TTC549 (cell line): ENCODE measurements at regions not wholly inside any gene's neighbourhood (a gene's known extent, or its start where the extent isn't known, plus 50 kb on each side); places are given as distances from the start of the nearest gene placed in this dataset.

Experiments used
- FAIRE-seq: peaks from 2 replicates; lab custom pipeline; 2012; peaks lifted over from hg19 to GRCh38; lab: Jason Lieb, UNC

DNA sequence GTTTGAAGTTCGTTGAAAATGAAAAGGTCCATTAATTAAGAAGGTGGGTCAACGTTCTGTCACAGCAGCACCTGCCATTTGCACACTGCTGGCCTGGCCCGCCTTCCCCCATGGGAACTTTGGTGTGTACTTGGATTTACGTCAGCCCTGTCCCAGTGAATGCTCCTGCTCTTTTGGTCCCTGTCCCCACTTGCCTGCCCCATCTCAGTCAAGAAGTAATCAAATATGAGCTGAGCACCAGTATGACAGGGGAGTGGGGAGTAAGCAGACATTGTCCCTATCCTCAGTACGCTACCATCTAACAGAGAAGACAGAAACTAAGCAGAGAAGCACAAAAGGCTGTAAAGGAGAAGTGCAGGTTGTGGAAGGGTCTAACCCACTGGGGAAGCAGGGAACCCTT lies 65.1 kb downstream of the SLC4A3 start:
- no peak for FAIRE-seq

DNA sequence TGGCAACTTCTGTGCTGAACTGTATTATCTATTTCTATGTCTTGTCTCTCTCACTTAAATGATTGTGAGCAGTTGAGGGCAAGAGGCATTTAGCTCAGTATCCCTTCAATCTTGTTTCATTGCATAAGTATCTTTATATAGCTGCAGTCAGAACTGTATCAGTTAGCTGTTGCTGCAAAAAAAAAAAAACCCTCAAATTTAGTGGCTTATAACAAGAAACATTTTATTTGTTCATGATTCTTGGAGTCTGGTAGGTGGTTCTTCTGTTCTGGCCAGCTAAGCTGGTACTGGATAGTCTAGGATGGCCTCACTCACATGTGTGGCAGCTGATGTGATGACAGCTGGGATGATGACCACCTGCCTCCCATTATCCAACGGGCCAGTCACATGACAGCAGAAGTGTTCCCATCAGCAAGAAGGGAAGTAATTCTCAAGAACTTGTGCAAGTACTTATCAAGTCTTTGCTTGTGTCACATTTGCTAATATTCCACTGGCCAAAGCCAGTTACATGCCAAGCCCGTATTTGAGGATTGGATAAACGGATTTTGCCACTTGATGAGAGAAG lies 67.8 kb downstream of the SLC4A3 start:
- FAIRE-seq = no peak

DNA sequence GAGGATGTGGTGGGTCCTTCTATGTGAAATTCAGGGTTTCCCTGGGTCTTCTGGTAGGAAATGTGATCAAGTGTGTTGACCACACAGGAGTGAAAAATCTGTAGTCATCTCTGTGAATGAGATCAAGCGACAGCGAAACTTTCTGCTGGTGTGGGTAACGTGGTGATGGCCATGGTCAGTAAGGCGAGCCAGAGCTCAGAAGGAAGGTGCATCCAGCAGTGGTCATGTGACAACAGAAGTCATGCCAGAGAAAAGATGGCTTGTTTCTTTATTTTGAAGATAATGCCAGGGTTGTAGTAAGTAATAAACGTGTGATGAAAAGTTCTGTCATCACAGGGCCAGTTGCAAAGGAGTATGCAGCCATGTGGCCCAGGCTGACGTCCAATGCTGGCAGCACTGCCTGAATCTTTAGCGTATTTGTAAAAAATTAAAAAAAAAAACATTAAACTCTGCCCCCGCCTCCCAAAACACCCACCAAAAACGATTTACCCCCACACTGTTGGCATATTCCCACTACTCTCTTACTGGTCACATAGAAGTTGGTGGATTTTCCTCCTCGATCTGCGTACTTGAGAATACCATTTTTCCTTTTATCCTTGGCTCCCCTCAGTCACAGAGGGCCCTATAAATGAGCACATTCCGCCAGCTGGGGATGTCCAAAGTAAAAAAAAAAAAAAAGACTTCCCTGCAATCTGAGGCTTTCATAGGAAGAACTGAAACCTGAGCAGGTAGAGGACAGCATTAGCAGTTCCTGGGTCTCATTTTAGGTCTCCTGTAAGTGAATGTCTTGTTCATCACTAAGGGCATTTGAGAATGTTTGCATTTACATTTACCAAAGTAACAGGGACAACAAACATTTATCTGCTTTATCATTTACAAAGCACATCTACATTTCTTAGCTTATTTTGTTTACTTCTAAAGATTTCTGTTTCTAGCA lies 70.6 kb downstream of the SLC4A3 start:
- FAIRE-seq = no peak

DNA sequence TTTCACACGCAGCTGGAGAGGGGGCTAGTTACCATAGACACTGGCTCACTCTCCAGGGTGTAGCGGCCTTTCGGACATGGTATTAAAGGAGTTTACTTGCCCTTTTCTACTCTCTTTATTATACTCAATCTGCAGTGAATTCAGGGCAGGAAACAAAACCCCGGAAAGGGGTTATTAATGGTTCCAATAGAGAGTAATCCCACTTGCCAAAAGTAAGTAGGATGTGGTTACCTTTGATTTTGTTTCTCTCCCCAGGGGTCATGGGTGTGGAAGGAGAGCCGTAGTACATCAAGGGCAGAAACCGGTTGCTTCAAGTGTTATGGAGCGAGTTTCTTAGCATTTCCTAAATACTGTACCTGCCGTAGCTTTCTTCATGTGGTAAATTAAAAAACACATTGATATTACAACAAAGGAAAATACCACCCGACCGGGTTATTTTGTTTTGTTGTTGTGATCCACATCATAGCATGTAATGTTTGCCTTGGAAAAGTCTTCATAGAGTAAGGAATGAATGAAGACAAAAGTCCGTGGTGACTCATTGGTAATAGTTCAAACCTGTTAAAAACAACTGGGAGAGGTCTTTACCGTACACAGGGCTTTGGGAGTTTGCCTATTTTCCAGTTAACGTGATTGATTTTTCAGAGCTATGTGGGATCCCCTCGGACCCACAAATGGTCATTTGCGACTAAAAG lies 71.5 kb downstream of the SLC4A3 start:
- FAIRE-seq = no peak

DNA sequence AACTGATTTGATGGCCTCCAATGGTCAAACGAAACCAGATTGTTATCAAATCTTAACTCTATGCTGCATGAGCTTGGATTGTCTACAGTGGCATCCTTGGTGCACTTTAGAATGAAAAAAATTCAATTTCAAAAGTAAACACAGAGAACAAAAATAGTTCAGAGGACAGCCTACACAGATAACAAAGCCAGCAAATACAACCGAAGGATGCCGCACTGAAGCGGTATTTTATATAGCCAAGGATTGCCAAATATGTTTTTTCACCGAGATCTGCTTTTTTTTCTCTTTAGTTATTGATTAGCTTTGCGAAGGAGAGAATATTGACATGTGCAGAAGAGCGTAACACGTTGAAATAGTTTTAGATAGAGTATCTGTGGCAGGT lies 72.0 kb downstream of the SLC4A3 start:
- no peak for FAIRE-seq

DNA sequence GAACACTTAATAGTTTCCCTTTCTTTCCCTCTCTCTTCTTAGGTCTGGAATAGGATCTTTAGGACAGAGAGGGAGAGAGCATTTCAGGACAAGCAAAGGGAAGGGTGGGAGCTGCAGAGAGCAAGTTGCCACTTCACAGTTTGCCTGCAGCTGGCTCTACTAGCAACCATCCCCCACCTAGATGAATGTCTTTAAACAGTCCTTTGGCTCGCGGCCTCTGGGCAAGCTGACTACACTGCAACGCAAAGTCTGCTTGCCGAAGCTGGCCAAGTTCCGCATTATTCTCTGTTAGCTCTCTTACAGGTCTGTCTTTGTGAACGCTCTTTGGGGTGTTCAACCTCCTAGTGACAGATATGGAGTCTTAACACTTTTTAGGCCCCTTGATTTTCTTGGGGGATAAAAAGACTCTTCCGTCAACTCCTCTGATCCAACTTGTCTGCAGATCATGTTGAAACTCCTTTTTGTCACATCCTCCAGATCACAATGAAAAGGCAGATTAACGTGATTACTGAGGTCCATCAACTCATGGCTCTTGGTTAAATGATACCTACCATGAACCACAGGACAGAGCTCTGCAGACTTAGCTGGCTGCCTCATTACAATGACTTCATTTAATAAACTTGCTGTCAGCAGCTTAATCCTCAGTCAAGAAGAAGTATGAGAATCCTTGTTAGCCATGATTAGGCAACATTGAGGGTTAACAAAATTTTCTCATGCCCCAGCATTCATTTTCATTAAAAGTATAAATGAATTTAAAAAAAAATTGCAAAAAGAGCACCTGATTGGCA lies 74.6 kb downstream of the SLC4A3 start:
- FAIRE-seq = no peak

DNA sequence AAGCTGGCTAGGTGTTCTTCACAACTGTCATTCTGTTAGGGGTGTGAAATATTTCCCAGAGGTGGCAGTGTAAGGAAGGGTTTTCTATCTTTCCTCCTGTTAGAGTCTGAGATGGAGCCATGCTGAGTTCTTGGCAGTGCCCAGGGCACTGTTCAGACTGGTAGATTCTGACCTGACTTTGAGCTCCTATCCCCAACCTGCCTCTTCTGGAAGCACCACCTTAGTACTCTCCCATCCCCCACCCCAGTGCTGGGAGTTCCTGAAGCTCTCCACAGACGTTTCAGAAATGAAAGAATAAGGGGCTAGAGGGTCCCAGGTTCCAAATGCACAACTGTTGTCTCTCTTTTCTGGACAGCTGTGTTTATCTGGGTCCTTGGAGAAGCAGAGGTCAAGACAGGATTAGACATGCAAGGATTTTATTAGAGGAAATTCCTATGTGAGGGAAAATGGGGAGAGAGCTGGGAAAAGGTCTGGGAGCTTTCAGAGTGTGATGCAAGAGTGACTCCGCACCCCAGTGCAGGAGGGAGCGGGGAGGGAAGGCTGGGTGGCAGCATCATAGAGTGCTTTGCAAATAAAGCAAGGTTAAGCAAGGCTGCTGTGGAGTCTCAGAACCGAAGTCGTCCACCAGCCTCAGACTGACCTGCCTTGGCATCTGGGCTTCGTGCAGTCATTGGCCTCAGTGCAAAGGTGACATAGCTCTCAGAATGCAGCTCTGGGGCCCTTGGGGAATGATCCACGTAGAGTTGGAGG lies 75.5 kb downstream of the SLC4A3 start:
- no peak for FAIRE-seq

DNA sequence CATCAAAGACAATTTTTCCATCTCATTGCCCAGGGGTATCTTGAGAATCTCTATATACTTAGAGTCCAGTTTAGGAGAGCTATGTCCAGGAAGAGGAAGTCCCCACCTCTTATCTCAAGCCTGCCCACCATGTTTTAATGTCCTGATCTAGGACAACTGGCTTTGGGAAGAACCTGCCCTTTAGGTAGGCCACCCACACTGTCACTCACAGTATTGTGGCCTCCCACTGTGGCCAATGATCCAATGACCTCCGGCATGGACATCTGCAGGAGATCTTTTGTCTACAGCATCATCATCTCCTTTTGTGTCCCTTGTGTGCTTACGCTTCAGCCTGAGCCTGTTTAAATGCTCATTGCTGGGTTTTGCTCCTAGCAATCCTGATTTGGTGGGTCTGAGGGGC lies 77.4 kb downstream of the SLC4A3 start:
- FAIRE-seq = no peak

DNA sequence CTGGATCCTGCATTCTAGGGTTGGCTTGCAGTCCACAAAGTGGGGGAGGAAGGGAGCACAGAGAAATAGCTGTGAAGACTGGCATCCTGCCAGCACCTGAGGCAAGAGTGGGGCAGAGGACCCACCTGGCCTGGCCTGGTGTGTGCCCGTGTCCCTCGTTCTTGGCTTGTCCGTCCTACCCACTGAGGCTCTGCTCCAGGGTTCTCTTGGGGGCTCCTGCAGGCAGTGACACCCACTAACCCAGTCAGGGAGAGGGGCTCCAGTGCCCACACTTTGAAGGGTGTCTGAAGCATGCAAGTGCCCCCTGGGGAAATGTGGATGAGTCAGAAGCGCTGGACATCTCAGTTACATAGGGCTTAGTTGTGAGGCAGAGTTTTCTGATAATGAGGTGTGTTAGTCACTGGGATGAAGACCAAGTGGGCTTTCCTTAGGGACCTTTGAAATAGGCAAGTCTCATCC lies 79.4 kb downstream of the SLC4A3 start:
- FAIRE-seq = no peak

DNA sequence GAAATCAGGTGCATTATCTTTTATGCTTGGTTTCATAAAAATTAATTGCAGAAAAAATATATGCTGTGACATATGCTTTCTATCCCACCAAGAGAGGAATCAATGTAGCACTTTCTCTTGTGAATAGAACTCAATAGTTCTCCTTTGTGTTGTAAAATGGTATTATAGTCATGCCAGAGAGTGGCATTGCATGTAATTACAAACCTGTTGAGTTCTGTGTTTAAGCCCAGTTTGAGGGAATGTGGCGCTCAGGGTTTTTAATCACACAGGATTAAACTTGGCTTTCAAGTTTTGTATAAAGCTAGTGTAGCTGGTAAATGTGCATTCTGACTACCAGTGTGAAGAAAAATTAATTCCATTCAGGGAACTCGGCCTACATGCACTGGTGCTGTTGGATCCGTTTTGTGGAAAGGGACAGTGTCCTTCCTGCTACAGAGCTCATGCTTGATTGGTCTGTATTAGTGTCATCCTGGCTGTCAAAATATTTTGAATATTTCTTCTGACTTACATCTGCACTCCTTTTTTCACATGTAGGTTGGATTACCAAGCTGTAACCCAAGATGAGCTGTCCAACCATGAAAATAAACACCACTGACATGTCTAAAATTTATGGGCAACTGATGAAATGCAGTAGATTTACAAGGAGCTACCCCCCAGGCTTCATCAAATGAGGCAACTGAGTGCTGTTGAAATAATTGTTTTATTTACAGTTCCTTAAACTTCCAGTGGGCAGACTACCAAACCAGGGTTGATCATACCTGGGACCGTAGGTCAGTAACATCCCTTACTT lies 80.3 kb downstream of the SLC4A3 start:
- FAIRE-seq = no peak

DNA sequence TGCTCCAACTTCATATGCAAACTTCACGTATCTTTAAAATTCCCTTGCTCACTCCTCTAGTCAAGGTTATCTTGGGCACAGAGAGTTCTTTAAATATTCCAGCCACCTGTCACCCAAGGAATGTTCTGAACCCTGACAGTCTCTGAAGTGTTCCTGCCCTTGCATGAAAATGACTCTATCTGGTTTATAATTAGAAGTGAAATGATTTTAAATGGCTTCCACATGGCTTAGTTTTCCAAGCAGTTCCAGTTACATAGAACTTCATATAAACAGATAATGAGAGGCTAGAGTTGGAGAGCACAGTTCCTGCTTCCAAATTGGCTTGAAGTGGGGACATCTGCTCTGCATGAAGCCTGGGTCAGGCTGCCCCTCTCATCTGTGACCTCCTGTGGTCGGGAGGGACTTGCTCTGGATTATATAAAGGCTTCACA lies 81.9 kb downstream of the SLC4A3 start:
- FAIRE-seq = no peak

DNA sequence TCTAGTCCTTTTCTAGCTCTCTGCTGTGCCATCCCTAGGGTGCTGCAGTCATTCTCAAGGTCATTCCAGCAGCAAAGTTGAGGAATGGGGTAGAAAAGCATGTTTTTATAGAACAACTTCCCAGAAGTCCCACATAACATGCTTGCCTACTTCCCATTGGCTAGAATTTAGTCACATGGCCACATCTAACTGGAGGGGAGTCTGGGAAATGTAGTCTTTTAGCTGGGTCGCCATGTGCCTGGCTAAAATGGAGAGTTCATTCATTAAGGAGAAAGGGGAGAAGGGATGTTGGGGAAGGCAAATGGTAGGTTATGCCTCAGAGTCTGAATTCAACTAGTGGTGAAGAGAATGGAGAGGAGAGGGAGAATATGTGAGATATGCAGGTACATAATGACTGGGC lies 85.7 kb downstream of the SLC4A3 start:
- peak; percentile 82 for FAIRE-seq

DNA sequence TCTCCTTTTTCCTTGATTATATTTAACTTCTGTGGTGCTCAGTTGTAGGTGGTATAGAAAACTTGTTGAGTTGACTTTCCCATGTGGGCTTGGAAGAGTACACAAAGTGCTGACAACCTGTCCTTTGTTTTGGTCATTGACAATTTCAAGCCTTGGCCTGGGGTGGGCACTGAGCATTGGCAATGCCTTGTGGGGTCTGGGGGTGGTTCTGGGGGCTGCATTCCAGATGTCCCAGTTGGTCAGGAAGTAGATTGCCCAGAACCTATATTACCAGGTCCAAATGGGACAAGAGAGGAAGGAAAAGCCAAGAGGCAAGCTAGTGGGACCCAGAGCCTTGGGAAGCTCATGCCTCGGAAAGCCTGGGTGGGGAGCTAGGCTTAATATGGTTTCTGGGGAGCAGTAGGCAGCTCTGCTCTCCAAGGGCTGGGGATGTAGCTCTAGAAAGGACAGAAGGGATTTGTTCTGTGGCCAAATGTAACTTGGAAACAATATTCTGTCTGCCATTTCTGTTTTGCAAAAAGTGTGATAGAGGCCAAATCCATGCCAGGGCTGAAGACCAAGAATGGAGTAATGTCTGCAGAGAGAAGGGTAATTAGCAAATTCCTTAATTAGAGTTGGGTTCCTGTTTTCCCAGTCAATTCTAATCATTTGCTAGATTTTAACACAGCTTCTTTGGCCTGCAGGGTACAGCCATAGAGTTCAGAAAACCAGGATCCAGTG lies 87.4 kb downstream of the SLC4A3 start:
- no peak for FAIRE-seq

DNA sequence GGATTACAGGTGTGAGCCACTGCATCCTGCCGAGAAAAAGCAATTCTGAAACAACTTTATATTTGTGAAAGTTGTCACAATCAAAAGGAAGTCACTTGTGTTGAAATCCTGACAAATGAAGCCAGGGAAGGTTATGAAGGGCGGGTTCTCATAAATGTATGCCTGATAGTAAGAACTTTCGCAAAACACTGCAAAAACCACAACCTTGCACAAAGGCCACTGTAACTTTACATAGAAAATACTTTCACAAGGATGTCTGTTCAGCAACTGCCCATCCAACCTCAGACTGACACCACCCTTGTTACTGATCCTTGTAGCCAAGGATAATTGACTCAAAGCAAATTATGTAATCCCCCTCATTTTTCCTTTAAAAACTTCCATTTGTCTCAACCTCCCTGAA lies 90.6 kb downstream of the SLC4A3 start:
- no peak for FAIRE-seq

DNA sequence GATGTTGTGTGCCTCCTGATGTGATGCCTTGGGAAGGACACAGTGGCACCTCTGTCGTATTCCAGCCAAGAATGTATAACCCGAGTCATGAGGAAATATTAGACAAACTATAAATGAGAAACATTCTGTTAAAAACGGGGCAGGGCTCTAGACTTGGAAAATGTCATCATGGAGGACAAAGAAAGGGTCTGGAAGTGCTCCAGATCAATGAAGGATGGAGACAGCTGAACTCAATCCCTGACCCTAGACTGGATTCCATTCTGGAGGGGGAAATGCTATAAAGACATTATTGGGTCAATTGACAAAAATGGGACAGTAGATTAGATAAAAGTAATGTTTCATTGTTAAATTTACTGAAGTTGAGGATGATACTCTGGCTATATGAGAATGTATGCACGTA lies 92.1 kb downstream of the SLC4A3 start:
- FAIRE-seq = no peak

DNA sequence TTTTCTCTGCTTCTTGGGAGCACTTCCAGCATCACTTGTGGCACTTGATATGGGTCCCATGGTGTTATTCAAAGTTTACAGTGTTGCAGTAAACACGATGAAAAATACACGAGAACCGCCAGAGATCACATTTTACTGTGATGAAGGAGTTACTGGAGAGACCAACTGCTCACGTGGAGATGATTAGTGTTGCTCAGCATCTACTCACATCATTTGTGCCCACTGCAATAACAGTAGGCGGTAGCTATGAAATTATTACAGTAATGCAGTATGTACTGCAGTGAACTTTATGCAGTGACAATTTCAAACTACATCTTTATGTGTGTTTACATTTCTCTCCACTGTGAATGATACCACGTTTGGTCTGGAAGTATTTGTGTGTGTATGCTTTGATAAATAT lies 93.5 kb downstream of the SLC4A3 start:
- FAIRE-seq = no peak

DNA sequence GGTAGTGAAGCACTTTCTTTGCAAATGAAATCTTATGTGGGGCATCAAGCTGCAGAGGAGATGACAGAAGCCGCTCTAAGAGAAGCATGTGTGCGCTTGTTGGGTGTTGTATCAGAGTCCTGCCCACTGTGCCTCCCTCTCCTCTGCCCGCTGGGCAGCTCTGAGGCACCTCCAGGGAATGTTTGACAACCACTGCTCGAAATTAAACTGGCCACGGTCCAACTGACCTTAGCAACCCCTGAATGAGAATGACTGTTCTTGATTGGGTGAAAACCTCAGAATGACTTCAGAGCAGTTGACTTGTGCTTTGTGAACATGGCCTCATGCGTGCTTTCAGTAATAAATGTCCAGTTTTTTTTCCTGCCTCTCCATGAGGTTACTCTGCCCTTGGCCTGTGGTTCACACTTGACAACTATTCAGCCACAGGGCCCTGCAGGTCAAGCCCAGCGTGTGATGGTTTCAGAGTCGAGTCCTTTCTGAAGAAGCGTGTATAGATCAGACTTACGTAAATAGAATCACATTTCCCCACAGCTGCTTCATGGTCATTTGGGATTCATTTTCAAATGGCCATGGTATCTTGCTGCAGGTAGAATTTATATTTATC lies 94.9 kb downstream of the SLC4A3 start:
- FAIRE-seq = no peak

DNA sequence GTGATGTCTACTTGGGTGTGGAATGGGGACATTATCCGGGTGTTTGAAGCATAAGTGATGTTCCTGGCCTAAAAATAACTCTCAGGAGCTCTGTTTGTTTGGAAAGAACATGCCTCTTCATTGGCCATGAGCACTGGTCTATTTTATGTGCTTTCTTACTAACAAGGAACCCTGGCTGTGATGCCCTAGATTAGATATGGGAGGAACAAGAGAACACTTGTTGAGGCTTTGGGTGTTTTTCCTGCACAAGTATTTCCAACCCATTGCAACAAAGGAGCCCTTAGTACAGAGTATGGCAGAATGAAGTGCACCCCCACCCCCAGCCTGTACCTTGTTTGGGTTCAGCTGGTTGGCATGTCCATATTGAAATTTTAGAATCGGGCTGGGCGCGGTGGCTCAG lies 95.9 kb downstream of the SLC4A3 start:
- FAIRE-seq = no peak

DNA sequence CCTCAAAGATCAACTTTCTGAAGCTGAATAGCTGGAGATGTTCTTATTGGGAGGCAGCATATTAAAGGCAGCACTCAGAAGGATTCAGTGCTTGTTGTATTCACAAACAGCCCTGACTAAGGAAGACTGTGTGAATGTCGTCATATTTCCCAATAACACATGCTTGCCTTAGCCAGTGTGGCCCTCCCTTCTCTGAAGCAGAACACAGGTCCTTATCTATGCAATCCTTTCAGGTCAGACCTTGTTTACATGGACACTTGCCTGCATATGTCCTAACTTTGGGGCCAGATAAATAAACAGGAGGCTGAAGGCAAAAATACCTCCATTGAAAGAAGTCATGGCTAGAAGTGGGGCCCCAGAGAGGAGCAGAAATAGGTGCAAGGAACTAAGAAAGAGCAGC lies 97.2 kb downstream of the SLC4A3 start:
- no peak for FAIRE-seq

DNA sequence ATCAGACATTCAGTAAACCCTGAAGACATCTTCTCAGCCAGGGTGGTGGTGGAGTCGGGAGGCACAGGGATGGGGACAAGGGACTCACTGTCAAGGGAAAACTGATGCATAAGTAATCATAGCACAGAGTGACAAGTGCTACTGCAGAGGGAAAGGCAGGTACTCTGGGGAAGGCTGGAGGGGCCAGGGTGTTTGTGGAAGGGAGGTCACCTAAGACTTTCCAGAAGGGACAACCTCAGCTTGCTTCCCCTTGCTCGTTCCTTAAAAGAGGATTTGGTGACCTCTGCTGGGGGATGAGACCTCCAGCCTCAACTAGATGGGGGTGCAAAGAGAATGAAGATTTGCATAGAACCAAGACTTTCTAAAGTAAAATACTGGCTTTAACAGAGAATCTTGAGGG lies 99.5 kb downstream of the SLC4A3 start:
- FAIRE-seq = no peak
